GM23338 (cell line): ENCODE measurements at regions not wholly inside any gene's neighbourhood (a gene's known extent, or its start where the extent isn't known, plus 50 kb on each side); places are given as distances from the start of the nearest gene placed in this dataset.

Experiments used
- ATAC-seq: fragments of 200-7000 bp; cut with Tn5 transposase; 3 replicates; pipeline ENCODE4 v1.9.1; 2020
- DNase-seq: peaks from one replicate; pipeline ENCODE4 v3.0.0-alpha.2; 2015; ENCODE audit warnings: low spot score
- H2AFZ ChIP-seq: fragments of 200-600 bp; sonication (generic); 2 replicates; pipeline ENCODE4 v1.8.0; 2016; ENCODE audit warnings: antibody characterized with exemption, mild to moderate bottlenecking, moderate library complexity
- H3F3A ChIP-seq: fragments of 200-600 bp; sonication (generic); replicated peaks from 2 replicates; pipeline ENCODE4 v1.8.0; 2017; ENCODE audit warnings: antibody characterized with exemption, mixed run types, low read depth
- H3K27ac ChIP-seq: fragments of 200-600 bp; sonication (generic); 2 replicates; pipeline ENCODE4 v1.6.1; 2016; ENCODE audit warnings: low read depth
- H3K27me3 ChIP-seq: fragments of 200-600 bp; sonication (generic); 2 replicates; pipeline ENCODE4 v1.8.0; 2016; ENCODE audit warnings: mild to moderate bottlenecking, mixed run types, moderate library complexity; ENCODE audit not compliant: insufficient read depth
- H3K36me3 ChIP-seq: fragments of 200-600 bp; sonication (generic); 2 replicates; pipeline ENCODE4 v1.8.0; 2016; ENCODE audit warnings: mild to moderate bottlenecking; ENCODE audit not compliant: insufficient read depth
- H3K4me1 ChIP-seq: fragments of 200-600 bp; sonication (generic); 2 replicates; pipeline ENCODE4 v1.8.0; 2016; ENCODE audit warnings: mild to moderate bottlenecking, moderate library complexity; ENCODE audit not compliant: insufficient read depth
- H3K4me2 ChIP-seq: fragments of 200-600 bp; sonication (generic); 2 replicates; pipeline ENCODE4 v1.7.1; 2017; ENCODE audit warnings: mixed run types
- H3K4me3 ChIP-seq: fragments of 200-600 bp; sonication (generic); 2 replicates; pipeline ENCODE4 v1.6.1; 2016; ENCODE audit warnings: mixed run types
- H3K79me2 ChIP-seq: fragments of 200-600 bp; sonication (generic); replicated peaks from 2 replicates; pipeline ENCODE4 v1.8.0; 2017; ENCODE audit warnings: mild to moderate bottlenecking; ENCODE audit not compliant: insufficient read depth
- H3K9me2 ChIP-seq: fragments of 200-600 bp; sonication (generic); 2 replicates; pipeline ENCODE4 v1.8.0; 2017; ENCODE audit not compliant: insufficient read depth
- H4K20me1 ChIP-seq: fragments of 200-600 bp; sonication (generic); replicated peaks from 2 replicates; pipeline ENCODE4 v1.8.0; 2017; ENCODE audit warnings: mild to moderate bottlenecking; ENCODE audit not compliant: insufficient read depth
- H3K27ac Mint-ChIP-seq: 2 replicates; pipeline ENCODE4 v1.8.0; 2020; ENCODE audit warnings: inconsistent platforms, mild to moderate bottlenecking, moderate library complexity, mixed read lengths
- H3K27me3 Mint-ChIP-seq: 3 replicates; pipeline ENCODE4 v1.8.0; 2022; ENCODE audit warnings: low read depth, mild to moderate bottlenecking, moderate library complexity, mixed read lengths, inconsistent platforms; ENCODE audit not compliant: insufficient read depth, poor library complexity
- H3K36me3 Mint-ChIP-seq: 3 replicates; pipeline ENCODE4 v1.8.0; 2021; ENCODE audit warnings: low read depth, mild to moderate bottlenecking, inconsistent platforms, moderate library complexity, mixed read lengths
- H3K4me1 Mint-ChIP-seq: 3 replicates; pipeline ENCODE4 v1.8.0; 2020; ENCODE audit warnings: mild to moderate bottlenecking, inconsistent platforms, mixed read lengths
- H3K4me3 Mint-ChIP-seq: 3 replicates; pipeline ENCODE4 v1.8.0; 2021; ENCODE audit warnings: moderate library complexity, mild to moderate bottlenecking, inconsistent platforms, mixed read lengths
- H3K9me3 Mint-ChIP-seq: 3 replicates; pipeline ENCODE4 v1.8.0; 2020; ENCODE audit warnings: moderate library complexity, mild to moderate bottlenecking, inconsistent platforms, mixed read lengths
- CREB1 ChIP-seq: fragments of 250-450 bp; sonication (Bioruptor Pico); IDR thresholded peaks from 2 replicates; pipeline ENCODE4 v1.5.0; 2020; ENCODE audit warnings: low read depth, mild to moderate bottlenecking, moderate library complexity
- EZH2 ChIP-seq: fragments of 200-600 bp; sonication (generic); IDR thresholded peaks from one replicate; pipeline ENCODE4 v1.8.0; 2017; ENCODE audit warnings: antibody characterized with exemption, mild to moderate bottlenecking, low read depth; ENCODE audit not compliant: unreplicated experiment
- JUNB ChIP-seq: IDR thresholded peaks from one replicate; pipeline ENCODE4 v1.6.1; 2016; ENCODE audit warnings: antibody characterized with exemption; ENCODE audit not compliant: unreplicated experiment
- NANOG ChIP-seq: IDR thresholded peaks from 2 replicates; pipeline ENCODE4 v1.6.1; 2016; ENCODE audit warnings: antibody characterized with exemption, borderline replicate concordance
- POLR2AphosphoS5 ChIP-seq: IDR thresholded peaks from 2 replicates; pipeline ENCODE4 v1.6.1; 2016; ENCODE audit warnings: antibody characterized with exemption, low read depth
- ZNF114 ChIP-seq: fragments of 250-450 bp; sonication (Bioruptor Pico); IDR thresholded peaks from 2 replicates; pipeline ENCODE4 v1.5.0; 2020; ENCODE audit warnings: mild to moderate bottlenecking, moderate library complexity
- ZNF331 ChIP-seq: fragments of 250-450 bp; sonication (Bioruptor Pico); IDR thresholded peaks from 2 replicates; pipeline ENCODE4 v1.5.0; 2020; ENCODE audit warnings: low read depth, mild to moderate bottlenecking, moderate library complexity
- TF ChIP-seq, protein P1 (sequence below): fragments of 250-450 bp; sonication (Bioruptor Pico); IDR thresholded peaks from 2 replicates; pipeline ENCODE4 v1.5.0; 2020; ENCODE audit warnings: mild to moderate bottlenecking, moderate library complexity

DNA sequence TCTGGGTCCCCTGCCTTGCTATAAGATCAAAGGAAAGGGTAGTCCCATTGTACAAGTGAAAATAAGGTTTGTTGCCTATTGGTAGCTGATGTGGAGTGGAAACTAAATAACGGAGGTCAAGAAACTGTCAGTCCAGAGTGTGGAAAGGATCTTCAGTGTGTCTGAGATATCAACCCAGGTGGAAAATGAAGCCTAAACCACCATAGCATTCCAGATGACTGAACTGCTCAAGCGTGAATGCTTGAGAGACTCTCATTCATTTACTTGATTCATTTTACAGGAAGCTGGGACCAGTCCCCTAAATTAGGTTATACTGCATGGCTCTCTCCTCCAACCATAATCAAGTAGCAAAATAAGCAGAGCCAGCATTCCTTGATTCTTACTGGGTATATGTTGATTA, 116.0 kb upstream of the SLC28A3 start:
- Histone ChIP-seq H3K4me1 (no peaks in the 10 kb centered on the region), H3K79me2 (no peaks in the 10 kb centered on the region), H3K27ac (no peak overlapping the region), H2AFZ (no peak overlapping the region), H3K36me3 (no peaks in the 10 kb centered on the region), H3K4me3 (no peak overlapping the region), H4K20me1 (no peaks in the 10 kb centered on the region), H3K4me2 (no peak overlapping the region), H3K9me2 (0 out of 2 replicates have a peak, but pooled peaks cover 2% of the 10 kb centered on the region), H3F3A (no peaks in the 10 kb centered on the region), H3K27me3 (no peaks in the 10 kb centered on the region)
- 0 out of 3 replicates have a peak, but pooled peaks cover 3% of the 10 kb centered on the region for H3K36me3 Mint-ChIP-seq
- H3K27me3 Mint-ChIP-seq: no peaks in the 10 kb centered on the region
- no peak for DNase-seq
- no peak overlapping the region for H3K4me3 Mint-ChIP-seq
- ATAC-seq: no peak
- peaks cover 14% of the 10 kb centered on the region; the same call in 2 of the 3 replicates for H3K9me3 Mint-ChIP-seq
- H3K4me1 Mint-ChIP-seq: no peaks in the 10 kb centered on the region
- H3K27ac Mint-ChIP-seq: no peak overlapping the region
- TF ChIP-seq NANOG (no peak), POLR2AphosphoS5 (no peak), EZH2 (no peak), ZNF331 (CRISPR knock-in tag) (no peak), CREB1 (CRISPR knock-in tag) (no peak)
- TF ChIP-seq, protein P1, sequence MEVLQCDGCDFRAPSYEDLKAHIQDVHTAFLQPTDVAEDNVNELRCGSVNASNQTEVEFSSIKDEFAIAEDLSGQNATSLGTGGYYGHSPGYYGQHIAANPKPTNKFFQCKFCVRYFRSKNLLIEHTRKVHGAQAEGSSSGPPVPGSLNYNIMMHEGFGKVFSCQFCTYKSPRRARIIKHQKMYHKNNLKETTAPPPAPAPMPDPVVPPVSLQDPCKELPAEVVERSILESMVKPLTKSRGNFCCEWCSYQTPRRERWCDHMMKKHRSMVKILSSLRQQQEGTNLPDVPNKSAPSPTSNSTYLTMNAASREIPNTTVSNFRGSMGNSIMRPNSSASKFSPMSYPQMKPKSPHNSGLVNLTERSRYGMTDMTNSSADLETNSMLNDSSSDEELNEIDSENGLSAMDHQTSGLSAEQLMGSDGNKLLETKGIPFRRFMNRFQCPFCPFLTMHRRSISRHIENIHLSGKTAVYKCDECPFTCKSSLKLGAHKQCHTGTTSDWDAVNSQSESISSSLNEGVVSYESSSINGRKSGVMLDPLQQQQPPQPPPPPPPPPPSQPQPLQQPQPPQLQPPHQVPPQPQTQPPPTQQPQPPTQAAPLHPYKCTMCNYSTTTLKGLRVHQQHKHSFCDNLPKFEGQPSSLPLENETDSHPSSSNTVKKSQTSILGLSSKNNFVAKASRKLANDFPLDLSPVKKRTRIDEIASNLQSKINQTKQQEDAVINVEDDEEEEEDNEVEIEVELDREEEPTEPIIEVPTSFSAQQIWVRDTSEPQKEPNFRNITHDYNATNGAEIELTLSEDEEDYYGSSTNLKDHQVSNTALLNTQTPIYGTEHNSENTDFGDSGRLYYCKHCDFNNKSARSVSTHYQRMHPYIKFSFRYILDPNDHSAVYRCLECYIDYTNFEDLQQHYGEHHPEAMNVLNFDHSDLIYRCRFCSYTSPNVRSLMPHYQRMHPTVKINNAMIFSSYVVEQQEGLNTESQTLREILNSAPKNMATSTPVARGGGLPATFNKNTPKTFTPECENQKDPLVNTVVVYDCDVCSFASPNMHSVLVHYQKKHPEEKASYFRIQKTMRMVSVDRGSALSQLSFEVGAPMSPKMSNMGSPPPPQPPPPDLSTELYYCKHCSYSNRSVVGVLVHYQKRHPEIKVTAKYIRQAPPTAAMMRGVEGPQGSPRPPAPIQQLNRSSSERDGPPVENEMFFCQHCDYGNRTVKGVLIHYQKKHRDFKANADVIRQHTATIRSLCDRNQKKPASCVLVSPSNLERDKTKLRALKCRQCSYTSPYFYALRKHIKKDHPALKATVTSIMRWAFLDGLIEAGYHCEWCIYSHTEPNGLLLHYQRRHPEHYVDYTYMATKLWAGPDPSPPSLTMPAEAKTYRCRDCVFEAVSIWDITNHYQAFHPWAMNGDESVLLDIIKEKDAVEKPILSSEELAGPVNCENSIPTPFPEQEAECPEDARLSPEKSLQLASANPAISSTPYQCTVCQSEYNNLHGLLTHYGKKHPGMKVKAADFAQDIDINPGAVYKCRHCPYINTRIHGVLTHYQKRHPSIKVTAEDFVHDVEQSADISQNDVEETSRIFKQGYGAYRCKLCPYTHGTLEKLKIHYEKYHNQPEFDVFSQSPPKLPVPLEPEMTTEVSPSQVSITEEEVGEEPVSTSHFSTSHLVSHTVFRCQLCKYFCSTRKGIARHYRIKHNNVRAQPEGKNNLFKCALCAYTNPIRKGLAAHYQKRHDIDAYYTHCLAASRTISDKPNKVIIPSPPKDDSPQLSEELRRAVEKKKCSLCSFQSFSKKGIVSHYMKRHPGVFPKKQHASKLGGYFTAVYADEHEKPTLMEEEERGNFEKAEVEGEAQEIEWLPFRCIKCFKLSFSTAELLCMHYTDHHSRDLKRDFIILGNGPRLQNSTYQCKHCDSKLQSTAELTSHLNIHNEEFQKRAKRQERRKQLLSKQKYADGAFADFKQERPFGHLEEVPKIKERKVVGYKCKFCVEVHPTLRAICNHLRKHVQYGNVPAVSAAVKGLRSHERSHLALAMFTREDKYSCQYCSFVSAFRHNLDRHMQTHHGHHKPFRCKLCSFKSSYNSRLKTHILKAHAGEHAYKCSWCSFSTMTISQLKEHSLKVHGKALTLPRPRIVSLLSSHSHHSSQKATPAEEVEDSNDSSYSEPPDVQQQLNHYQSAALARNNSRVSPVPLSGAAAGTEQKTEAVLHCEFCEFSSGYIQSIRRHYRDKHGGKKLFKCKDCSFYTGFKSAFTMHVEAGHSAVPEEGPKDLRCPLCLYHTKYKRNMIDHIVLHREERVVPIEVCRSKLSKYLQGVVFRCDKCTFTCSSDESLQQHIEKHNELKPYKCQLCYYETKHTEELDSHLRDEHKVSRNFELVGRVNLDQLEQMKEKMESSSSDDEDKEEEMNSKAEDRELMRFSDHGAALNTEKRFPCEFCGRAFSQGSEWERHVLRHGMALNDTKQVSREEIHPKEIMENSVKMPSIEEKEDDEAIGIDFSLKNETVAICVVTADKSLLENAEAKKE (CRISPR knock-in tag): no peak

DNA sequence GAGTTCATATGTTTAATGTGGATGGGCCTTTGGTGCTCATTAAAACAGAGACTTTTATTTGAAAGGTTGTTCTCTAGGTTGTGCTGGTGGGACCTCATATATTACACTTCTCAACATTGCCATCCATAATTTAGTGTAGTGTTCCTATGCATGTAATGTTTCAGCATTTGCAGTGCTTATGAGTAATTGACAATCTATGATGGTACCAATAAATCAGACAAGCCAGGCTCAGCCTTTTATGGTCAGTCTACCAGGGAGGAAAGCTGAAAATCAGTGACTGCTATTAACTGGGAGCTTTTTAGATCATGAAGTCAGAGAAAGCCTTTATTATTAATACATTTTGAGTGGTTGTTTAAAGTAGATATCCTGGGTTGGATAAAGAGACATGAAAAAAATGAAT, 120.1 kb upstream of the SLC28A3 start:
- ATAC-seq (no peak), DNase-seq (no peak)
- no peak for TF ChIP-seq POLR2AphosphoS5
- TF ChIP-seq ZNF331 (CRISPR knock-in tag): no peak
- TF ChIP-seq JUNB: no peak
- no peak for TF ChIP-seq ZNF114 (CRISPR knock-in tag)

More for the DNA sequence above, 120.1 kb upstream of the SLC28A3 start:
- no peaks in the 10 kb centered on the region for H3K27me3 ChIP-seq
- H3K4me3 ChIP-seq: no peak overlapping the region
- Mint-ChIP-seq H3K27ac (no peak overlapping the region), H3K27me3 (no peaks in the 10 kb centered on the region), H3K4me3 (no peak overlapping the region), H3K36me3 (0 out of 3 replicates have a peak, but pooled peaks cover 3% of the 10 kb centered on the region), H3K4me1 (no peaks in the 10 kb centered on the region), H3K9me3 (peaks cover 14% of the 10 kb centered on the region; the same call in 2 of the 3 replicates)
- no peak overlapping the region for H3K4me2 ChIP-seq
- H4K20me1 ChIP-seq: no peaks in the 10 kb centered on the region
- no peaks in the 10 kb centered on the region for H3K9me2 ChIP-seq
- no peaks in the 10 kb centered on the region for H3F3A ChIP-seq
- H3K79me2 ChIP-seq: no peaks in the 10 kb centered on the region
- no peaks in the 10 kb centered on the region for H3K36me3 ChIP-seq
- H3K27ac ChIP-seq: no peak overlapping the region
- no peak overlapping the region for H2AFZ ChIP-seq
- H3K4me1 ChIP-seq: no peaks in the 10 kb centered on the region
